NCI-H1417 (cell line): ENCODE measurements at regions not wholly inside any gene's neighbourhood (a gene's known extent, or its start where the extent isn't known, plus 50 kb on each side); places are given as distances from the start of the nearest gene placed in this dataset.

Experiments used
- DNase-seq, 3 experiments: peaks; one replicate each; lab custom pipeline; 2025; lab: John Stamatoyannopoulos, UW

GRCh38 chr3:21801631-21802030 is 50.6 kb upstream of the ZNF385D start:
- no peak for DNase-seq

DNA sequence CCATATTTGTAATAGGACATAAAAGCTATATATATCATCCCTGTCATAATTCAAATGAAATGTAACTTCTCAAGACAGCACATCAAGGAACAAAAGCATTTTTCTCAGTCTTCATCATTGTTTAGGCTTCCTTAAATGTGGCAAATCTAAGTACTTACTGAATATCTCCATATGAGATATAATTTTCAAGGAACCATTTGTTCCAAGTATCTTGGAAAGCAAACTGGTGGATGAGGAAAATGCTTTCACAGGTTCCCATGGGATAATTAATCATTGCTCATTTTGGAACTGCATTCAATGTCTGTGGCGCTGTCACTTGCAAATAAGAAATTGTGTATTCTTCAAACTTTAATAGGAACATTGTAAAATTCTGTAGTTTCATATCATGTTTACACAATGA is 52.6 kb upstream of the ZNF385D start:
- DNase-seq: no peak

DNA sequence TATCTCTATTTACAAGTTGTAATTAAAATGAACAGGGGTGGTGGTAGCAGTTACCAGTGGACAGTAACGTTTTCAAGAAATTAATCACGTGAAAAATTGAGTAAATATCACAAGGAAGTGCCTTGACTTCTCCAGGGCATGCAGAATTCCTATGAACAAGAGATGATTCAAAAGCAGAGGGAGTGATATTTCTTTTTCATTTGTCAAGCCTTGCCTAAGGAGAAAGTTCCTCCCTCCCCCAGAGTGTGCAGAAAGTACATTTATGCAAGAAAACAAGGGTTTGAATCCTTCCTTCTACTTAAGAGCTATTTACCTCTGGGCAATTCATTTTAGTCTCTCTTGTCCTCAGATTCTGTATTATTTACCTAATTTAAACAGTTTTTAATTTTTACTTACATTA is 53.3 kb upstream of the ZNF385D start:
- peak in 1 of 3 experiments; percentile 0 for DNase-seq

GRCh38 chr3:21806733-21807132 is 55.7 kb upstream of the ZNF385D start:
- no peak for DNase-seq

GRCh38 chr3:21825684-21826083 is 74.7 kb upstream of the ZNF385D start:
- DNase-seq: no peak

DNA sequence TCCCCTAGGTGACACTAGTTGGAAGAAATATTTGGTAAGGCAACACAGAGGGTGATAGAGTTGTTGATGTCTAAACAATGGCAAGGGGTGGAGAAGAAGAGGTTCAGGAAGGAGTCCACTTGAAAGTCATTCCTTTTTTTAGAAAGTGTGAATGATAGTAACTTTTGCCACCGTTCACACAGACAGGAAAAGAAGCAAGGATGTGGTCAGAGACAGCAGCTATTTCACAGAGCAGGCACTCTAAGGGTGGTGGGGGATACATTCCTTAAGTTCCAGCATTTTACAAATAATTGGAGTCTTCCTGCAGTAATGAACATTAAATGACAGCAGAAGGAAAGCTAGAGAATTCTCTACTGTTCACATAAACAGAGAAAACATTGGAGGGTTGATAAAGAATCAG is 75.4 kb upstream of the ZNF385D start:
- DNase-seq: no peak

GRCh38 chr3:21830541-21830940 is 79.5 kb upstream of the ZNF385D start:
- DNase-seq: no peak

GRCh38 chr3:21835264-21835663 is 84.3 kb upstream of the ZNF385D start:
- DNase-seq: no peak

- DNase-seq: no peak
Measured at GRCh38 chr3:21836227-21836626, 85.2 kb upstream of the ZNF385D start.

DNA sequence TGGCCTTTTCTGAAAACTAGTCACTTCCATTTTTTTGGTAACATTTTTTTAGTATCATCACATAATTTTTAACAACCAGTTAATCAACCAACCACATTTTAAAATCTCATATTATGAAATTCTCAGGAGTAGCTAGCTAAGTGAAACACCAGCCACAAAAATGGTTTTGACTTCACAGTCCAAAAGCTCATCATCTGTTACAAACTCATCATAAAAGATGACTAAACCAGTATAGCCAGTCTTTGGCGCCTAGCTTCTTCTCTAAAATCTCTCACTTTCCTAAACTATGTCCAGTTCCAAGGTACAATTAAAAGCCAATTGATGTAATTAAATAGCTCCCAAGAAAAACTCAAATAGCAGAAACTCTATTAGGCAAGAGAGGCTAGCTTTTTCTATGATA is 88.2 kb upstream of the ZNF385D start:
- DNase-seq: no peak

GRCh38 chr3:21839592-21839991 is 88.6 kb upstream of the ZNF385D start:
- DNase-seq: no peak

DNA sequence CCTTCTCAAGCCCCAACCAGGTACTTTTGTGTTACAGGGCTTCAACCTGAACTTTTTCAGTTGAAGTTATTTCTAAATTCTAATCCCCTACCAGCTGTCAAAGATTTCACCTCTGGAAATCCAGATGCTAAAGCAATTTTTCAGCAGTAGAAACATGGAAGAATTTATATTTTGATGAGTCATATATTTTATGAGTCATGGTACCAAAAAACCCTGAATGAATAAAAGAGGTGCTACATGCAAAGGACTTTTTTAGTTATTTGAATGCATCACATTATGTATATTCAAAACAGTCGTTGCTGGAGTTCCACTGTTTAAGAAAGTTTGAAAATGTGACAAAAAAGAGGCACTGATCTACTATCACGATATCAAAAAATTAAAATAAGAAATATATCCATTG is 96.0 kb upstream of the ZNF385D start:
- no peak for DNase-seq

GRCh38 chr3:21859124-21860081 is 108.4 kb upstream of the ZNF385D start:
- DNase-seq: no peak

- DNase-seq: no peak
Measured at GRCh38 chr3:21860082-21860475, 109.1 kb upstream of the ZNF385D start.

DNA sequence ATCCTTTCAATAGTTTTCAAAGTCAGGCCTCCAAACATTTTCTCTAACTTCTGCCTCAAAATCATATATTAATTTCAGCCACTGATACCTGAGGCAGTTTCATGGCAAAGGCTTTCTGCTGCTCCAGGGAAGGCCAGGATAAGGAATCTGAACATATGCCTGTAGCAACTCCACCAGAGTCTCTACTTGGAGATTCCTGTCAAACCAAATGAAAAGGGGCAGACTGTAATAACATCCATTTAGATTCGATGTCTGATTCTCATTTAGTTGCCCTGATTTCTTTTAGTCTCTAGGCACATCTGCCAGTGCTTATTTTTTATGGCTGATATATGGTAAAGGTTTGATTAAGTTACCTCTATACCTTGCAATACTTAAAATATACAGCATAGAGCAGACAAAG is 109.6 kb upstream of the ZNF385D start:
- no peak for DNase-seq

- peak in 1 of 3 experiments; percentile 8 for DNase-seq
Measured at GRCh38 chr3:21876782-21877181, 125.8 kb upstream of the ZNF385D start.

- DNase-seq: peak in 2 of 3 experiments; percentile 20 to 64
Measured at GRCh38 chr3:21877214-21877754, 126.3 kb upstream of the ZNF385D start.

- peak in 1 of 3 experiments; percentile 58 for DNase-seq
Measured at GRCh38 chr3:21879184-21879886, 128.3 kb upstream of the ZNF385D start.

DNA sequence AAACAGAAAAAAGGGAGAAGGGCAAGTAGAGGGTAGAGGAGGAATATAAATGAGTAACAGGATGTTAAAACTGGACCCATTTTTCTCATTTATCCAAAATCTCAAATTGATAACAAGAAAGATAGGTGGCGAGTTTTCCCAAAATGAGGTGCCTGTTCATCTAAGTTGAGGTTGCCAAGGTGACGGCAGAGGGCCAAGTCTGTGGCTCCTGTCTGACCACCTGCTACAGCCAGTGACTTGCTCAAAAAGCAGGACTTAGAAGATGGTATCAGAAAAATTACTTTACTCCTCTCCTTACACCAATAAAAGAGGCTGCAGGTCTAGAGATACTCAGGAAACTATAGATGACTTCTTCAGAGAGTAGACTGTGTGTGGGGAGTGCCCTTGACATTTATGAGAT is 137.6 kb upstream of the ZNF385D start:
- no peak for DNase-seq

GRCh38 chr3:21889166-21889565 is 138.2 kb upstream of the ZNF385D start:
- no peak for DNase-seq

DNA sequence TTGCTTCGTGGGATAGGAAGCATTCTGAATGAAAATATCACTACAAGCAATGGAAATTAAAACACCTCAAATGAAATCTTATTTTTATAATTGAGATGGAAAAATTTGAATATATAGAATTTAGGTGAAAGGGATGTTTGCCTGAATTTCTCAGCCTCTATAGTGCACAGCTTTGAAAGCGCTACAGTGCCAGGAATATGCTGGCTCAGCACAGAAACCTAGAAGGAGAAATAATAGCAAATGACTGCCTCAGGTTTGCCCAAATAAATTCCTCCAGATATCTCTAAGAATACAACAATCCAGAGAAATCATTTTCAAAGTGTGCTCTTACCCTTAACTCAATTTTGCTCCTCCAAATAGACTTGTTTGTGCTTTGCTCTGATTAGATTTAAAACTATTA is 141.1 kb upstream of the ZNF385D start:
- no peak for DNase-seq

GRCh38 chr3:21893242-21893641 is 142.2 kb upstream of the ZNF385D start:
- DNase-seq: no peak
